IMR-90 (cell line): ENCODE measurements at regions not wholly inside any gene's neighbourhood (a gene's known extent, or its start where the extent isn't known, plus 50 kb on each side); places are given as distances from the start of the nearest gene placed in this dataset.

ENCODE experiments used
- ATAC-seq: fragments of 200-7000 bp; cut with Tn5 transposase; 2 replicates; pipeline ENCODE4 v1.9.1; 2020; ENCODE audit warnings: low read depth, mild to moderate bottlenecking, moderate library complexity
- BruUV-seq: library from RNA; stranded (reverse); fragments of 400-500 nt; replicated peaks from 2 replicates; lab custom pipeline; 2021; lab: Mats Ljungman, UMichigan
- CTCF ChIA-PET: fragments of 300-600 bp; formaldehyde crosslinking; extraction: SDS; loops from one replicate; lab custom pipeline; 2021; ENCODE audit warnings: antibody characterized with exemption; lab: Yijun Ruan, JAX
- POLR2A ChIA-PET: fragments of 300-600 bp; sonication (Branson Sonifier 250); formaldehyde crosslinking; loops from one replicate; lab custom pipeline; 2022; ENCODE audit warnings: antibody characterized with exemption; ENCODE audit not compliant: unreplicated experiment; lab: Charles Lee
- DNase-seq: peaks from one replicate; pipeline ENCODE4 v3.0.0; 2013
- H2AFZ ChIP-seq: replicated peaks from 2 replicates; pipeline ENCODE3; 2013; ENCODE audit warnings: low read length, mild to moderate bottlenecking; ENCODE audit not compliant: poor library complexity
- H2AK5ac ChIP-seq: 2 replicates; pipeline ENCODE4 v1.6.1; 2013; ENCODE audit warnings: low read depth, low read length, inconsistent platforms
- H2AK9ac ChIP-seq: replicated peaks from 2 replicates; pipeline ENCODE3; 2013; ENCODE audit warnings: mild to moderate bottlenecking, low read depth, low read length, moderate library complexity; ENCODE audit not compliant: poor library complexity
- H2BK120ac ChIP-seq: 2 replicates; pipeline ENCODE4 v1.6.1; 2013; ENCODE audit warnings: low read depth, low read length, inconsistent platforms
- H2BK15ac ChIP-seq: 3 replicates; pipeline ENCODE4 v1.6.1; 2013; ENCODE audit warnings: low read depth, low read length, inconsistent platforms
- H2BK20ac ChIP-seq: 2 replicates; pipeline ENCODE4 v1.6.1; 2013; ENCODE audit warnings: low read depth, mild to moderate bottlenecking, inconsistent platforms, low read length, moderate library complexity
- H2BK5ac ChIP-seq: 2 replicates; pipeline ENCODE4 v1.6.1; 2013; ENCODE audit warnings: mild to moderate bottlenecking, low read depth, low read length, inconsistent platforms; ENCODE audit not compliant: poor library complexity, severe bottlenecking
- H3K14ac ChIP-seq: replicated peaks from 2 replicates; pipeline ENCODE4 v1.6.1; 2013; ENCODE audit warnings: low read depth, low read length, inconsistent platforms
- H3K18ac ChIP-seq: 2 replicates; pipeline ENCODE4 v1.6.1; 2013; ENCODE audit warnings: low read depth, low read length, control low read depth
- H3K23ac ChIP-seq: 2 replicates; pipeline ENCODE4 v1.6.1; 2013; ENCODE audit warnings: low read depth, low read length, inconsistent platforms
- H3K27ac ChIP-seq: 2 replicates; pipeline ENCODE4 v1.5.1; 2013; ENCODE audit warnings: mild to moderate bottlenecking, control low read depth, low read length; ENCODE audit not compliant: insufficient read depth
- H3K27me3 ChIP-seq: 2 replicates; pipeline ENCODE4 v1.6.1; 2013; ENCODE audit warnings: low read length; ENCODE audit not compliant: control insufficient read depth, insufficient read depth
- H3K36me3 ChIP-seq: 2 replicates; pipeline ENCODE4 v1.6.1; 2013; ENCODE audit warnings: low read length, mixed read lengths; ENCODE audit not compliant: control insufficient read depth, insufficient read depth
- H3K4ac ChIP-seq: 2 replicates; pipeline ENCODE4 v1.6.1; 2013; ENCODE audit warnings: low read depth, low read length, inconsistent platforms
- H3K4me1 ChIP-seq: 2 replicates; pipeline ENCODE4 v1.6.1; 2013; ENCODE audit warnings: low read length, mixed read lengths; ENCODE audit not compliant: control insufficient read depth, insufficient read depth
- H3K4me2 ChIP-seq: 2 replicates; pipeline ENCODE4 v1.6.1; 2013; ENCODE audit warnings: low read depth, mild to moderate bottlenecking, control low read depth, low read length, moderate library complexity
- H3K4me3 ChIP-seq: 2 replicates; pipeline ENCODE4 v1.5.1; 2013; ENCODE audit warnings: low read depth, mild to moderate bottlenecking, control low read depth, low read length, moderate library complexity; ENCODE audit not compliant: insufficient read depth
- H3K56ac ChIP-seq: 2 replicates; pipeline ENCODE4 v1.6.1; 2013; ENCODE audit warnings: low read length, inconsistent platforms; ENCODE audit not compliant: insufficient read depth; ENCODE audit errors: extremely low read depth
- H3K79me1 ChIP-seq, 2 experiments: 2 replicates each; pipeline ENCODE4 v1.6.1; 2013; ENCODE audit warnings: low read length in 2 of 2, inconsistent platforms in 1 of 2, low read depth in 1 of 2
- H3K9ac ChIP-seq: 2 replicates; pipeline ENCODE4 v1.6.1; 2013; ENCODE audit warnings: low read depth, low read length, control low read depth
- H3K9me1 ChIP-seq: 2 replicates; pipeline ENCODE4 v1.6.1; 2013; ENCODE audit warnings: low read length, inconsistent platforms; ENCODE audit not compliant: insufficient read depth
- H3K9me3 ChIP-seq: 2 replicates; pipeline ENCODE4 v1.6.1; 2013; ENCODE audit warnings: low read length; ENCODE audit not compliant: control insufficient read depth, insufficient read depth
- H4K20me1 ChIP-seq: 2 replicates; pipeline ENCODE4 v1.6.1; 2013; ENCODE audit warnings: low read length, inconsistent platforms; ENCODE audit not compliant: insufficient read depth
- H4K5ac ChIP-seq: 2 replicates; pipeline ENCODE4 v1.6.1; 2013; ENCODE audit warnings: mild to moderate bottlenecking, low read depth, low read length, control low read depth
- H4K8ac ChIP-seq, 2 experiments: 2 replicates each; pipeline ENCODE4 v1.6.1; 2013; ENCODE audit warnings: low read depth in 2 of 2, low read length in 2 of 2, control low read depth in 1 of 2, inconsistent platforms in 1 of 2
- H4K91ac ChIP-seq: 2 replicates; pipeline ENCODE4 v1.6.1; 2013; ENCODE audit warnings: low read depth, low read length, inconsistent platforms; ENCODE audit not compliant: insufficient read depth
- CEBPB ChIP-seq: IDR thresholded peaks from 2 replicates; pipeline ENCODE4 v1.6.1; 2012; ENCODE audit warnings: low read depth, low read length, improper control_type of control experiment
- NFE2L2 ChIP-seq: fragments of 150-350 bp; IDR thresholded peaks from 2 replicates; pipeline ENCODE4 v1.6.1; 2016; ENCODE audit warnings: low read depth, mild to moderate bottlenecking, low read length
- RAD21 ChIP-seq: IDR thresholded peaks from 2 replicates; pipeline ENCODE4 v1.6.1; 2012; ENCODE audit warnings: low read length, improper control_type of control experiment
- WGBS, 2 experiments: methylation state at CpG; one replicate each; pipeline versions ENCODE4 v1.1.5 to v1.1.7; 2013; ENCODE audit warnings: missing lambda C conversion rate in 2 of 2; ENCODE audit not compliant: insufficient read length in 1 of 2; ENCODE audit errors: extremely low coverage in 2 of 2; 5-methylcytosine and 5-hydroxymethylcytosine counted together
- dilution Hi-C: fragments of 300-500 bp; cut with HindIII; formaldehyde crosslinking; loops from one replicate; pipeline ENCODE4 v1.14.3; 2018; ENCODE audit warnings: low sequenced_read_pairs; ENCODE audit not compliant: unreplicated experiment
- in situ Hi-C: fragments of 300-500 bp; cut with MboI; formaldehyde crosslinking; loops from 3 replicates; pipeline ENCODE4 v1.14.3; 2019; ENCODE audit warnings: low sequenced_read_pairs, inconsistent platforms, mixed read lengths
- intact Hi-C: fragments of 100-400 bp; cut with micrococcal nuclease; formaldehyde crosslinking; loops from 2 replicates; pipeline ENCODE4 v1.10.0; 2022

GRCh38 chr1:238950017-238950416 lies 436.4 kb upstream of the CHRM3 start:
- POLR2A ChIA-PET = no interaction called here
- no TSS peak for BruUV-seq
- intact Hi-C loops (loop anchor here (2.0 to 5.0 kb wide), 2 partner anchors 1085 to 1143 kb away; no protein-coding TSS in a partner anchor), in situ Hi-C loops (no loop called here), dilution Hi-C loops (no loop called here)
- no peak overlapping the region for H3K27ac ChIP-seq
- no peaks in the 10 kb centered on the region for H3K27me3 ChIP-seq
- H2BK20ac ChIP-seq = no peak overlapping the region
- H3K4me2 ChIP-seq = no peak overlapping the region
- no peak overlapping the region for H3K23ac ChIP-seq
- H3K4ac ChIP-seq = no peak overlapping the region
- H3K9me3 ChIP-seq = no peaks in the 10 kb centered on the region; the same call in none of the 2 replicates
- no peaks in the 10 kb centered on the region for H4K20me1 ChIP-seq
- no peak for ATAC-seq
- DNase-seq = no peak
- H3K36me3 ChIP-seq = no peaks in the 10 kb centered on the region
- no peak overlapping the region for H2BK5ac ChIP-seq
- no peak overlapping the region for H3K56ac ChIP-seq
- no peak overlapping the region for H3K9ac ChIP-seq
- no peak overlapping the region for H2BK15ac ChIP-seq
- no peaks in the 10 kb centered on the region for H3K4me1 ChIP-seq
- H2AK9ac ChIP-seq = no peak overlapping the region
- no peak overlapping the region for H3K14ac ChIP-seq
- 100% methylated on average over 2 of the region's 3 CpGs; no CpG with 5 or more reads in 1 of the 2 experiments for WGBS, 2 experiments
- H2BK120ac ChIP-seq = no peak overlapping the region
- H2AK5ac ChIP-seq = no peak overlapping the region
- no peak overlapping the region for H3K4me3 ChIP-seq
- no peak overlapping the region for H4K91ac ChIP-seq
- no peak overlapping the region for H4K5ac ChIP-seq
- TF ChIP-seq RAD21 (no peak), CEBPB (no peak), NFE2L2 (no peak)
- CTCF ChIA-PET = interaction anchor here (1.0 to 1.5 kb wide), 2 partner anchors 9 to 1086 kb away, joined by 4 to 5 read pairs; no protein-coding TSS in a partner anchor
- no peak overlapping the region for H3K18ac ChIP-seq
- H3K9me1 ChIP-seq = no peaks in the 10 kb centered on the region
- no peak overlapping the region for H4K8ac ChIP-seq
- no peaks in the 10 kb centered on the region for H3K79me1 ChIP-seq
- H2AFZ ChIP-seq = no peak overlapping the region
